Karpas-422 (cell line): ENCODE measurements at regions not wholly inside any gene's neighbourhood (a gene's known extent, or its start where the extent isn't known, plus 50 kb on each side); places are given as distances from the start of the nearest gene placed in this dataset.

Experiments used
- DNase-seq: peaks from one replicate; pipeline ENCODE4 v3.0.0-alpha.2; 2015
- H2AFZ ChIP-seq: fragments of 200-600 bp; sonication (generic); 2 replicates; pipeline ENCODE4 v1.6.1; 2014; ENCODE audit warnings: antibody characterized with exemption, low read length, mixed read lengths
- H3K27ac ChIP-seq: fragments of 200-600 bp; sonication (generic); 2 replicates; pipeline ENCODE4 v1.5.1; 2014; ENCODE audit warnings: mild to moderate bottlenecking, low read length, moderate library complexity
- H3K27me3 ChIP-seq: fragments of 200-600 bp; sonication (generic); 2 replicates; pipeline ENCODE4 v1.6.1; 2014; ENCODE audit warnings: low read length, mixed read lengths
- H3K36me3 ChIP-seq: fragments of 200-600 bp; sonication (generic); 2 replicates; pipeline ENCODE4 v1.6.1; 2014; ENCODE audit warnings: low read length, mixed read lengths; ENCODE audit not compliant: insufficient read depth
- H3K4me1 ChIP-seq: fragments of 200-600 bp; sonication (generic); 2 replicates; pipeline ENCODE4 v1.6.1; 2014; ENCODE audit warnings: mild to moderate bottlenecking, low read length, mixed read lengths
- H3K4me2 ChIP-seq: fragments of 200-600 bp; sonication (generic); 2 replicates; pipeline ENCODE4 v1.6.1; 2014; ENCODE audit warnings: low read length, low read depth, mild to moderate bottlenecking; ENCODE audit not compliant: poor library complexity, severe bottlenecking
- H3K4me3 ChIP-seq: fragments of 200-600 bp; sonication (generic); 2 replicates; pipeline ENCODE4 v1.5.1; 2014; ENCODE audit warnings: mild to moderate bottlenecking, antibody characterized with exemption, low read length, mixed read lengths
- H3K79me2 ChIP-seq: fragments of 200-600 bp; sonication (generic); 2 replicates; pipeline ENCODE4 v1.6.1; 2014; ENCODE audit warnings: mild to moderate bottlenecking, low read length, mixed read lengths
- H3K9ac ChIP-seq: fragments of 200-600 bp; sonication (generic); 2 replicates; pipeline ENCODE4 v1.6.0; 2014; ENCODE audit warnings: low read length
- H3K9me2 ChIP-seq: fragments of 200-600 bp; sonication (generic), shearing (Covaris generic); replicated peaks from 2 replicates; pipeline ENCODE4 v1.6.0; 2014; ENCODE audit warnings: mild to moderate bottlenecking, low read length, moderate library complexity; ENCODE audit not compliant: insufficient read depth
- H3K9me3 ChIP-seq: fragments of 300-700, 200-600 bp; sonication (generic); 2 replicates; pipeline ENCODE4 v1.6.1; 2014; ENCODE audit warnings: low read length, mixed read lengths
- H4K20me1 ChIP-seq: fragments of 200-600 bp; sonication (generic); 2 replicates; pipeline ENCODE4 v1.6.1; 2014; ENCODE audit warnings: mild to moderate bottlenecking, antibody characterized with exemption, low read length, low read depth; ENCODE audit not compliant: insufficient read depth

DNA sequence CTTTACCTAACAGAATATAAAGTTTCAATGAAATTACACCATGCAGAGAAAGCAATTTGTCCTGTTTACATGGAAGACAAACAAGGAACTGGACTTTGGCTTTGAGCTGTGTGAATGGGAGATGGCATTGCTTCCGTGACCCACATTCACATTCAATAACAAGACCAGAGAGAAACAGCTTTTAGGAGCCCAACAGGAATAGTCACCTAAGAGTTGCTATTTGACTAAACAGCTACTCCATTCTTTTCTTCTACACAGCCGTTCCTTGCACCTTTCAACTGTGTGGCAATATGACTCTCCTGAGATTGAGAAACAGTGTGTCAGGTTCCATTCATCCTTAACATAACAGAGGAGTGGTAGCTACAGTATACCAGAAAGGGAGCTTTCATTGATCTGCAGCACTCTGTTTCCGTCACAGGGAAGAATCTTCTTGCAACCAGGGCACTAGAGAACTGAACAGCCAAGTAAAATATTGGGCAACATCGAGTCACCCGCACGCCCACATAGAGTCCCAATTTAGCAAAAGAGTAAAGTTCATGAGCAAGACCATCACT, 355.1 kb downstream of the HAO1 start:
- H3K9ac ChIP-seq = no peak overlapping the region

DNA sequence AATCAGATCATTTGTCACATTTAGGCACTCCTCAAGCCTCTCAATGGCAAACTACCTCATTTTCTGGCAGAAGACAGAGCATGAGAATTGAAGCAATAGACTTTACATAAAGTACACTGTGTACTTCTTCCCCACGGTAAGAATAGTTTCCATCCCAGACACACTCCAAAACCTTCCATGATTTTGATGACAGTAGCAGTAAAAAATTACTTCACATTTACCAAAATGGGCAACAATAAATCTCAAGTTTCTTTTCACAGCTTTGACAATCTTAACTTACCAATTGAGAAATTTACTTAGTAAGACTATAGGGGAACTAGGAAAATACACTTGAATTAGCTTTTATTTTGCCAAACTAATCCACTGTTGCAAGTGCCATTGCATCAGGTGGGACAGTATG, 353.8 kb downstream of the HAO1 start:
- Histone ChIP-seq H2AFZ (no peak overlapping the region), H3K9me2 (no peaks in the 10 kb centered on the region), H3K79me2 (no peaks in the 10 kb centered on the region), H3K36me3 (no peaks in the 10 kb centered on the region), H3K4me1 (no peaks in the 10 kb centered on the region), H3K4me3 (no peak overlapping the region), H3K9me3 (peaks cover 33% of the 10 kb centered on the region), H3K9ac (no peak overlapping the region), H3K27ac (no peak overlapping the region), H3K4me2 (no peak overlapping the region), H4K20me1 (no peaks in the 10 kb centered on the region), H3K27me3 (no peaks in the 10 kb centered on the region)
- DNase-seq = no peak

More for the DNA sequence above, 355.1 kb downstream of the HAO1 start:
- Histone ChIP-seq H3K9me2 (no peaks in the 10 kb centered on the region), H2AFZ (no peak overlapping the region), H3K79me2 (no peaks in the 10 kb centered on the region), H3K27me3 (no peaks in the 10 kb centered on the region), H3K4me3 (no peak overlapping the region), H3K4me2 (no peak overlapping the region), H3K9me3 (peaks cover 37% of the 10 kb centered on the region), H3K27ac (no peak overlapping the region), H3K36me3 (no peaks in the 10 kb centered on the region), H4K20me1 (no peaks in the 10 kb centered on the region), H3K4me1 (no peaks in the 10 kb centered on the region)
- no peak for DNase-seq

DNA sequence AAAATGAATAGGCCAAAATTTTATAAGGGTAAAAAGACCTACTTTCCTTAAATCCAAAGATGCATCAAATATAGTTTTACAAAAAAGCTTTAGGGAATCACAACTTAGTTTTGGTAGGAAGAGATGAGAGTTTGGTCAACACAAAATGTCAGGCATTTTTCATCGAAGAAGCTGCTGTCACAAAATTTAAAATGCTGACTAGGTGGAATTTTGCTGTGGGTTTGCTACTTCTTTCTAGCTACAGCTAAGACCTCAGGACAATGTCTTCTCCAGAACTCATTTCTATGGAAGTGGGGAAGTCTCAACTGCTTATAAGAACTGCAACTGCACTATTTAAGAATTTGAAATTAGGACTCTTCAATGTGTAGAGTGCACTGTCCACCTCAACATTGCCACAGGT, 351.1 kb downstream of the HAO1 start:
- no peaks in the 10 kb centered on the region for H3K9me2 ChIP-seq
- H3K27me3 ChIP-seq = no peaks in the 10 kb centered on the region
- peaks cover 25% of the 10 kb centered on the region for H3K9me3 ChIP-seq
- no peak overlapping the region for H2AFZ ChIP-seq
- no peak overlapping the region for H3K9ac ChIP-seq
- no peaks in the 10 kb centered on the region for H4K20me1 ChIP-seq
- no peak for DNase-seq
- no peaks in the 10 kb centered on the region for H3K79me2 ChIP-seq
- no peak overlapping the region for H3K4me3 ChIP-seq
- no peak overlapping the region for H3K27ac ChIP-seq
- H3K4me2 ChIP-seq = no peak overlapping the region
- H3K4me1 ChIP-seq = no peaks in the 10 kb centered on the region
- H3K36me3 ChIP-seq = no peaks in the 10 kb centered on the region

DNA sequence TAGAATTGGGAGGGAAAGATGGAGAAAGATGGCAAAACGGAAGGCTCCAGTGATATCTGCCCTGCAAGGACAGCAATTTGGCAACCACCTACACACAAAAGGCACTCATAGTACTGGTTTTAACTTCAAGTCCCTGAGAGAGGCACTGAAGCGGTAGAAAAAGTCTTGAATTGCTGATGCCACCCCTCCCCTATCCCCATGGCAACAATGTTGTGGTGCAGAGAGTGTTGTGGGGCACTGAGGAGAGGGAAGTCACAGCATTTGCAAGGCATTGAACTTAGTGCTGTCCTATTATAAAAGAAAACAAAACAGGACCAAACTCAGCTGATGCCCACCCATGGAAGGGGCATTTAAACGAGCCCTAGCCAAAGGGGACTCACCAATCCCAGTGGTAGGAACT, 343.7 kb downstream of the HAO1 start:
- Histone ChIP-seq H4K20me1 (no peaks in the 10 kb centered on the region), H3K4me3 (no peak overlapping the region), H3K9me2 (no peaks in the 10 kb centered on the region), H3K9me3 (peaks cover 35% of the 10 kb centered on the region), H3K4me1 (no peaks in the 10 kb centered on the region), H3K79me2 (no peaks in the 10 kb centered on the region), H3K27ac (no peak overlapping the region), H3K4me2 (no peak overlapping the region), H3K9ac (no peak overlapping the region), H3K36me3 (no peaks in the 10 kb centered on the region), H3K27me3 (no peaks in the 10 kb centered on the region), H2AFZ (no peak overlapping the region)
- no peak for DNase-seq

DNA sequence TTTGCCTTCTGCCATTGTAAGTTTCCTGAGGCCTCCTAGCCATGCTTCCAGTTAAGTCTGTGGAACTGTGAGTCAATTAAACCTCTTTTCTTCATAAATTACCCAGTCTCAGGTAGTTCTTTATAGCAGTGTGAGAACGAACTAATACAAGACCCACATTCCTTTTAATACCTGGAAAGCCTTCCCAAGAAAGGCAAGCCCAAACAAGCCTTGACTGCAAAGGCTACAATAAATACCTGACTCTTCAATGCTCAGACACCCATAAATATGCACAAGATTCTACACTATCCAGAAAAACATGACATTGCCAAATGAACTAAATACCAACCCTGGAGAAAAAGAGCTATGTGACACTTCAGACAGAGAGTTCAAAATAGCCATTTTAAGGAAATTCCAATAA, 338.8 kb downstream of the HAO1 start:
- Histone ChIP-seq H3K4me3 (no peak overlapping the region), H3K4me1 (no peaks in the 10 kb centered on the region), H4K20me1 (no peaks in the 10 kb centered on the region), H3K9me3 (peaks cover 40% of the 10 kb centered on the region), H3K9me2 (no peaks in the 10 kb centered on the region), H3K27ac (no peak overlapping the region), H3K36me3 (no peaks in the 10 kb centered on the region), H3K4me2 (no peak overlapping the region), H3K27me3 (no peaks in the 10 kb centered on the region), H3K9ac (no peak overlapping the region), H2AFZ (no peak overlapping the region), H3K79me2 (no peaks in the 10 kb centered on the region)
- DNase-seq = no peak

DNA sequence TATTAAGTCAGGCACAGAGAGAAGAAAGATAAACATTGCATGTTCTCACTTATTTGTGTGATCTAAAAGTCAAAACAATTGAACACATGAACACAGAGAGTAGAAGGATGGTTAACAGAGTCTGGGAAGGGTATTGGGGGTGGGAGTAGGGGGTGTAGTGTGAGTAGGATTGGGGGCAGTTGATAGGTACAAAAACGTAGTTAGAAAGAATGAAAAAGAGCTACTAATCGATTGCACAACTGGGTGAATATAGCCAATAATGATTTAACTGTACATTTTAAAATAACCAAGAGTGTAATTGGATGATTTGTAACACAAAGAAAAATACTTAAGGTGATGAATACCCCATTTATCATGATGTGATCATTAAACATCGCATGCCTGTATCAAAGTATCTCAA, 333.3 kb downstream of the HAO1 start:
- Histone ChIP-seq H3K27ac (no peak overlapping the region), H3K9ac (no peak overlapping the region), H3K79me2 (no peaks in the 10 kb centered on the region), H3K4me2 (no peak overlapping the region), H3K36me3 (no peaks in the 10 kb centered on the region), H2AFZ (no peak overlapping the region), H3K4me3 (no peak overlapping the region), H3K9me3 (peaks cover 45% of the 10 kb centered on the region), H3K4me1 (no peaks in the 10 kb centered on the region), H3K27me3 (no peaks in the 10 kb centered on the region), H3K9me2 (no peaks in the 10 kb centered on the region), H4K20me1 (no peaks in the 10 kb centered on the region)
- DNase-seq = no peak

DNA sequence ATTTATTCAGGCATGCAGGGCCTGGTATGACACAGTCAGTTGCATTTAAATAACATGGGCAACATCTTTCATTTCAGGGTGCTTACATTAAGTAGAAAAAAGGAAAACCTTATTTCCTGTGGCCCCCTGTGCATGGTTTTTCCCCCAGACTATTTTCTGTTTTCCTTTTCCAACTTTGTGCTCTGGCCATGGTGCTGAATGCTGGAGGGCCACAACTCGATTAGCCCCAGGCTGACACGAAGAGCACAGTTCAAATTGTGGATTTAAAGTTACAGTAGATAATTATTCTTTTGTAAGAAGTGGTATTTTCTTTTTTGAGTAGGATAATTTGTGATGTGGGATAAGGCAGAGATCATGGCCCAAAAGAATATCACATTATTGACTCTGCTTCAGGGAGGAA, 332.0 kb downstream of the HAO1 start:
- no peak for DNase-seq

DNA sequence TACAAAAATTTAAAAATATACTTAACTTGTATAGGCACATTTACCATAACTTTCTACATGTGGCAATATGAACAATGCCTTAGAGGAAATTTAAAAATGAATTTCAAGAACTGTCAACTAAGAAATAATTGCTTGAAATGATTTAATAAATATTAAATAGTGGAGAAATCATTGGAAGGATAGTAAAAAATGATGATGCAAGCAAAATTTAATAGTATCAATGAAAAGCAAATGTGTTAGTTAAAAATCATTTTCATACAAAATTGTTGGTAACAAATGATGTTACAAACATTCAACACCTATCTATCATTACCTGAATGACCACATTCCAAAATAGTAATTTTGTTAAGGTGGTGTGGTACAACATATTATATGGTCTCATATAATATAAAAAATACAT, 331.0 kb downstream of the HAO1 start:
- H3K79me2 ChIP-seq = no peaks in the 10 kb centered on the region
- H3K27me3 ChIP-seq = no peaks in the 10 kb centered on the region
- H3K4me2 ChIP-seq = no peak overlapping the region
- H3K27ac ChIP-seq = no peak overlapping the region
- peaks cover 39% of the 10 kb centered on the region for H3K9me3 ChIP-seq
- no peak overlapping the region for H2AFZ ChIP-seq
- no peak for DNase-seq
- H4K20me1 ChIP-seq = no peaks in the 10 kb centered on the region
- no peaks in the 10 kb centered on the region for H3K9me2 ChIP-seq
- no peaks in the 10 kb centered on the region for H3K36me3 ChIP-seq
- no peak overlapping the region for H3K9ac ChIP-seq
- H3K4me3 ChIP-seq = no peak overlapping the region
- no peaks in the 10 kb centered on the region for H3K4me1 ChIP-seq

More for the DNA sequence above, 332.0 kb downstream of the HAO1 start:
- Histone ChIP-seq H3K4me2 (no peak overlapping the region), H3K79me2 (no peaks in the 10 kb centered on the region), H3K4me1 (no peaks in the 10 kb centered on the region), H3K9me3 (peaks cover 41% of the 10 kb centered on the region), H4K20me1 (no peaks in the 10 kb centered on the region), H3K27ac (no peak overlapping the region), H2AFZ (no peak overlapping the region), H3K9me2 (no peaks in the 10 kb centered on the region), H3K9ac (no peak overlapping the region), H3K27me3 (no peaks in the 10 kb centered on the region), H3K36me3 (no peaks in the 10 kb centered on the region), H3K4me3 (no peak overlapping the region)

DNA sequence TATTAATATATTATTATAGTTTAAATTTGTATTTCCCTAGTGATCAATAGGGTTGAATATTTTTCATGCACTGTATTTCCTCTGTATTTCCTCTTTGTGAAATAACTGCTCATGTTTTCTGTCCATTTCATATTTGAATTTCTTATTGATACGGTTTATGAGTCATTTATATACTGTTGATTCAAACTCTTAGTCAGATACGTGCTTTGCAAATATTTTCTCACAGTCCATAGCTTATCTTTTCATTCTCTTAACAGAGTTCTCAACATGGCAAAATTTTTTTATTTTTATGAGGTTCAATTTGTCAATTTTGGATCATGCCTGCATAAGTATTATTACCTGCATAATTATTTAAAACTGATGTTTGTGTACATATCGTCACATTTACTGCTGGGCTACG, 329.6 kb downstream of the HAO1 start:
- no peak for DNase-seq
- Histone ChIP-seq H3K27me3 (no peaks in the 10 kb centered on the region), H3K9me2 (no peaks in the 10 kb centered on the region), H3K27ac (no peak overlapping the region), H3K79me2 (no peaks in the 10 kb centered on the region), H3K9me3 (peaks cover 40% of the 10 kb centered on the region), H3K9ac (no peak overlapping the region), H2AFZ (no peak overlapping the region), H3K4me3 (no peak overlapping the region), H3K4me1 (no peaks in the 10 kb centered on the region), H3K36me3 (no peaks in the 10 kb centered on the region), H4K20me1 (no peaks in the 10 kb centered on the region), H3K4me2 (no peak overlapping the region)
